ENCODE measurements at regions not wholly inside any gene's neighbourhood (a gene's known extent, or its start where the extent isn't known, plus 50 kb on each side); places are given as distances from the start of the nearest gene placed in this dataset.

DNA sequence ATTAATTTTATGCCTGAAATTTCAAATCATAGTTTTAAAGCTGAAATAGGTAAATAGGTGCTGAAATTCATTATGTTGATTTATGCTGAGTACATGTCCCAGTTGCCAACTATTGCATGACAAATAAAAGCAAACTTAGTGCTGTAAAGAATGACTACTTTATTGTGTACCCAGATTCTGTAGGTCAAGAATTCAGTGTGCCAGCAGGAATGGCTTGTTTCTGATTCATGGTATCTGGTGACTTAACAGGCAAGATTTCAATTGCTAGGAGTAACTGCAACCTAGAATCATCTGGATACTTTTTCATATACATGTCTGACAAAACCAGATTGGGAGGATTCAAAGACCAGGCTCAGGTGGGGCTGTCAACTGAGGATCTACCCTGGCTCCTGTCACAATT lies 678.4 kb upstream of the ADAMTS5 start:
- Histone ChIP-seq H3K4me3 (replicated peaks in 1 of 3; ENCODE audit: insufficient read depth in 1 of 3, low read depth in 1 of 3, low read length in 3 of 3) (no peak overlapping the region), H3K4me2 (ENCODE audit: insufficient read depth, low read length) (no peak overlapping the region), H3K27ac (ENCODE audit: insufficient read depth, low read depth, low read length) (no peak overlapping the region), H3K36me3 (ENCODE audit: control insufficient read depth in 2 of 2, extremely low read depth in 1 of 2, insufficient read depth in 2 of 2, low read length in 2 of 2) (no peaks in the 10 kb centered on the region), H3K9me1 (replicated peaks; ENCODE audit: control insufficient read depth, extremely low read depth, insufficient read depth, low read length) (no peaks in the 10 kb centered on the region), H3K79me2 (ENCODE audit: control insufficient read depth, insufficient read depth, low read length) (no peaks in the 10 kb centered on the region), H3K9me3 (replicated peaks; ENCODE audit: control insufficient read depth, insufficient read depth, low read length) (no peaks in the 10 kb centered on the region), H4K20me1 (replicated peaks; ENCODE audit: control insufficient read depth, extremely low read depth, insufficient read depth, low read length) (no peaks in the 10 kb centered on the region), H3K9ac (replicated peaks; ENCODE audit: extremely low read depth, insufficient read depth, low read length) (no peak overlapping the region), H3K27me3 (ENCODE audit: control insufficient read depth in 2 of 2, insufficient read depth in 2 of 2, low read length in 2 of 2) (no peaks in the 10 kb centered on the region), H3K4me1 (ENCODE audit: control insufficient read depth, extremely low read depth, insufficient read depth, low read length) (peaks cover 34% of the 10 kb centered on the region), H2AFZ (ENCODE audit: low read depth, low read length) (no peak overlapping the region)
- TF ChIP-seq EZH2 (IDR thresholded peaks at IDR 0.05; ENCODE audit: borderline replicate concordance, low read depth, low read length, severe bottlenecking) (no peak), JUN (IDR thresholded peaks at IDR 0.05; ENCODE audit: borderline replicate concordance, insufficient read depth, insufficient read length, low read depth) (no peak), POLR2A (IDR thresholded peaks at IDR 0.05; ENCODE audit: low read depth, low read length) (no peak), POLR2AphosphoS5 (IDR thresholded peaks at IDR 0.05; ENCODE audit: insufficient read depth, low read depth, low read length) (no peak), GATA2 (IDR thresholded peaks at IDR 0.05; ENCODE audit: insufficient read depth, insufficient read length, low read depth, low read length) (no peak)
- TF ChIP-seq, protein P1, sequence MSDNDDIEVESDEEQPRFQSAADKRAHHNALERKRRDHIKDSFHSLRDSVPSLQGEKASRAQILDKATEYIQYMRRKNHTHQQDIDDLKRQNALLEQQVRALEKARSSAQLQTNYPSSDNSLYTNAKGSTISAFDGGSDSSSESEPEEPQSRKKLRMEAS (IDR thresholded peaks at IDR 0.05; ENCODE audit: insufficient read depth, insufficient read length), result no peak
- FAIRE-seq, result no peak
- ChIA-PET CTCF (no interaction called here), POLR2A (no interaction called here)
- DNase-seq (ENCODE audit: low read depth, low spot score), result no peak
- intact Hi-C loops (cut with micrococcal nuclease), result loop anchor here (5.0 to 10.0 kb wide), 2 partner anchors 128 to 880 kb away; no protein-coding TSS in a partner anchor
- BruUV-seq (replicated peaks), result no TSS peak
- dilution Hi-C loops (cut with MboI; ENCODE audit: extremely low pct_ligation_motif_present, low sequenced_read_pairs), result no loop called here

DNA sequence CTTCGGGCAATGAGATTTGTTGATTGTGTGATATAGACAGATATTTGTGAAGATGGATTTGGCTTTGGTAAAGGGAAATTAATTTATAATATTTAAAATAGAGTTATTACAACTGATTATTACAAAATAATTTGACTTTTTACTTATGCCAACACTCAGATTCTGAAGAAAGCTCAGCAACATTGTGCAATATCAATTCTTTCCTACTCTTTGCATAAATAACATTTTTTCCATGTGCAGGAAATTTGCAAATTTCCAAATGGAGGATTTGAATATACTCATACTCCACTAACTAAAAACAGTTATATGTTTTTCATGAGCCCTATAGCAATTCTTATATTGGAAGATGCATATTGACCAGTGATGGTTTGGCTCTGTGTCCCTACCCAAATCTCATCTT lies 676.4 kb upstream of the ADAMTS5 start:
- Histone ChIP-seq H3K36me3 (ENCODE audit: control insufficient read depth in 2 of 2, extremely low read depth in 1 of 2, insufficient read depth in 2 of 2, low read length in 2 of 2) (no peaks in the 10 kb centered on the region), H3K27me3 (ENCODE audit: control insufficient read depth in 2 of 2, insufficient read depth in 2 of 2, low read length in 2 of 2) (no peaks in the 10 kb centered on the region), H3K4me1 (ENCODE audit: control insufficient read depth, extremely low read depth, insufficient read depth, low read length) (peaks cover 19% of the 10 kb centered on the region), H3K9ac (replicated peaks; ENCODE audit: extremely low read depth, insufficient read depth, low read length) (no peak overlapping the region), H3K4me3 (replicated peaks in 1 of 3; ENCODE audit: insufficient read depth in 1 of 3, low read depth in 1 of 3, low read length in 3 of 3) (no peak overlapping the region), H3K9me3 (replicated peaks; ENCODE audit: control insufficient read depth, insufficient read depth, low read length) (no peaks in the 10 kb centered on the region), H2AFZ (ENCODE audit: low read depth, low read length) (no peak overlapping the region), H3K79me2 (ENCODE audit: control insufficient read depth, insufficient read depth, low read length) (no peaks in the 10 kb centered on the region), H3K4me2 (ENCODE audit: insufficient read depth, low read length) (no peak overlapping the region), H3K9me1 (replicated peaks; ENCODE audit: control insufficient read depth, extremely low read depth, insufficient read depth, low read length) (no peaks in the 10 kb centered on the region), H3K27ac (ENCODE audit: insufficient read depth, low read depth, low read length) (no peak overlapping the region), H4K20me1 (replicated peaks; ENCODE audit: control insufficient read depth, extremely low read depth, insufficient read depth, low read length) (no peaks in the 10 kb centered on the region)
- TF ChIP-seq, protein P2, sequence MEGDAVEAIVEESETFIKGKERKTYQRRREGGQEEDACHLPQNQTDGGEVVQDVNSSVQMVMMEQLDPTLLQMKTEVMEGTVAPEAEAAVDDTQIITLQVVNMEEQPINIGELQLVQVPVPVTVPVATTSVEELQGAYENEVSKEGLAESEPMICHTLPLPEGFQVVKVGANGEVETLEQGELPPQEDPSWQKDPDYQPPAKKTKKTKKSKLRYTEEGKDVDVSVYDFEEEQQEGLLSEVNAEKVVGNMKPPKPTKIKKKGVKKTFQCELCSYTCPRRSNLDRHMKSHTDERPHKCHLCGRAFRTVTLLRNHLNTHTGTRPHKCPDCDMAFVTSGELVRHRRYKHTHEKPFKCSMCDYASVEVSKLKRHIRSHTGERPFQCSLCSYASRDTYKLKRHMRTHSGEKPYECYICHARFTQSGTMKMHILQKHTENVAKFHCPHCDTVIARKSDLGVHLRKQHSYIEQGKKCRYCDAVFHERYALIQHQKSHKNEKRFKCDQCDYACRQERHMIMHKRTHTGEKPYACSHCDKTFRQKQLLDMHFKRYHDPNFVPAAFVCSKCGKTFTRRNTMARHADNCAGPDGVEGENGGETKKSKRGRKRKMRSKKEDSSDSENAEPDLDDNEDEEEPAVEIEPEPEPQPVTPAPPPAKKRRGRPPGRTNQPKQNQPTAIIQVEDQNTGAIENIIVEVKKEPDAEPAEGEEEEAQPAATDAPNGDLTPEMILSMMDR (IDR thresholded peaks at IDR 0.05; ENCODE audit: extremely low read depth in 1 of 2, insufficient read depth in 1 of 2, low read depth in 1 of 2, low read length in 2 of 2), result no peak
- no peak for TF ChIP-seq MYC (IDR thresholded peaks at IDR 0.05; ENCODE audit: low read depth, low read length)
- no peak for TF ChIP-seq FOS (IDR thresholded peaks at IDR 0.05; ENCODE audit: borderline replicate concordance, insufficient read depth, low read length)
- no peak for TF ChIP-seq POLR2A (IDR thresholded peaks at IDR 0.05; ENCODE audit: low read depth, low read length)
- TF ChIP-seq JUN (IDR thresholded peaks at IDR 0.05; ENCODE audit: borderline replicate concordance, insufficient read depth, insufficient read length, low read depth), result no peak
- TF ChIP-seq, protein P1 (IDR thresholded peaks at IDR 0.05; ENCODE audit: insufficient read depth, insufficient read length), result no peak
- TF ChIP-seq GATA2 (IDR thresholded peaks at IDR 0.05; ENCODE audit: insufficient read depth, insufficient read length, low read depth, low read length), result no peak
- TF ChIP-seq EZH2 (IDR thresholded peaks at IDR 0.05; ENCODE audit: borderline replicate concordance, low read depth, low read length, severe bottlenecking), result no peak
- TF ChIP-seq POLR2AphosphoS5 (IDR thresholded peaks at IDR 0.05; ENCODE audit: insufficient read depth, low read depth, low read length), result no peak
- no peak for FAIRE-seq
- ChIA-PET CTCF (no interaction called here), POLR2A (no interaction called here)
- intact Hi-C loops (cut with micrococcal nuclease), result loop anchor here (10.0 kb wide), 1 partner anchor 881 kb away; no protein-coding TSS in a partner anchor
- no peak for DNase-seq (ENCODE audit: low read depth, low spot score)
- BruUV-seq (replicated peaks), result no TSS peak
- dilution Hi-C loops (cut with MboI; ENCODE audit: extremely low pct_ligation_motif_present, low sequenced_read_pairs), result no loop called here
